Lower leg skin (tissue), 3 donors: ENCODE measurements at regions not wholly inside any gene's neighbourhood (a gene's known extent, or its start where the extent isn't known, plus 50 kb on each side); places are given as distances from the start of the nearest gene placed in this dataset.

ENCODE experiments used
- CTCF ChIP-seq, 3 donors: fragments of 450-650 bp; IDR thresholded peaks; one replicate each; pipeline ENCODE4 v1.5.1; 2016; ENCODE audit warnings: antibody characterized with exemption in 3 of 3, mild to moderate bottlenecking in 3 of 3, moderate library complexity in 2 of 3
- POLR2A ChIP-seq, 2 donors: fragments of 450-650 bp; IDR thresholded peaks; one replicate each; pipeline ENCODE4 v1.6.1; 2016 to 2017; ENCODE audit warnings: antibody characterized with exemption in 2 of 2, mild to moderate bottlenecking in 1 of 2, moderate library complexity in 1 of 2

GRCh38 chr13:107790397-107790796, 424.9 kb downstream of the LIG4 start:
- TF ChIP-seq CTCF (IDR thresholded peaks at IDR 0.05) (no peak), POLR2A (IDR thresholded peaks at IDR 0.05) (no peak)
